ENCODE measurements at regions not wholly inside any gene's neighbourhood (a gene's known extent, or its start where the extent isn't known, plus 50 kb on each side); places are given as distances from the start of the nearest gene placed in this dataset.

- no peak overlapping the region for H3K4me3 ChIP-seq (replicated peaks in 1 of 4; ENCODE audit: control extremely low read depth in 1 of 4, insufficient read depth in 1 of 4, low read depth in 3 of 4, low read length in 4 of 4)
- no peaks in the 10 kb centered on the region for H3K9me3 ChIP-seq (ENCODE audit: control insufficient read depth, insufficient read depth, low read depth, low read length)
- TF ChIP-seq CTCF (conservative IDR thresholded peaks at IDR 0.05 in 1 of 2, IDR thresholded peaks at IDR 0.05 in 1 of 2; ENCODE audit: low read depth in 1 of 2, low read length in 2 of 2) (no peak), EZH2 (IDR thresholded peaks at IDR 0.05; ENCODE audit: low read length, missing control alignments) (no peak)
- no peak for DNase-seq (ENCODE audit: low read depth in 2 of 2)
- H3K36me3 ChIP-seq (ENCODE audit: control insufficient read depth, insufficient read depth, low read length) = no peaks in the 10 kb centered on the region
- H3K27me3 ChIP-seq (ENCODE audit: control insufficient read depth, insufficient read depth, low read length) = no peaks in the 10 kb centered on the region
- no peaks in the 10 kb centered on the region for H3K79me2 ChIP-seq (ENCODE audit: control insufficient read depth, insufficient read depth, low read length)
- H3K4me1 ChIP-seq (ENCODE audit: control insufficient read depth, extremely low read depth, insufficient read depth, low read length) = no peaks in the 10 kb centered on the region
- H3K4me2 ChIP-seq (ENCODE audit: extremely low read depth, insufficient read depth, low read length) = no peak overlapping the region
- no peaks in the 10 kb centered on the region for H4K20me1 ChIP-seq (ENCODE audit: control insufficient read depth, extremely low read depth, insufficient read depth, low read length)
- no peak overlapping the region for H3K9ac ChIP-seq (ENCODE audit: insufficient read depth, low read length)
- no peak overlapping the region for H3K27ac ChIP-seq (ENCODE audit: insufficient read depth, low read length)
- H2AFZ ChIP-seq (ENCODE audit: low read length) = no peak overlapping the region
Measured at GRCh38 chr1:25028587-25028906, 98.5 kb upstream of the RUNX3 start.

- H3K27me3 ChIP-seq (ENCODE audit: control insufficient read depth, insufficient read depth, low read length) = no peaks in the 10 kb centered on the region
Measured at GRCh38 chr1:25027822-25028586, 97.9 kb upstream of the RUNX3 start.

More at GRCh38 chr1:25027822-25028586, 97.9 kb upstream of the RUNX3 start:
- Histone ChIP-seq H3K36me3 (ENCODE audit: control insufficient read depth, insufficient read depth, low read length) (no peaks in the 10 kb centered on the region), H3K27ac (ENCODE audit: insufficient read depth, low read length) (no peak overlapping the region), H3K4me3 (replicated peaks in 1 of 4; ENCODE audit: control extremely low read depth in 1 of 4, insufficient read depth in 1 of 4, low read depth in 3 of 4, low read length in 4 of 4) (no peak overlapping the region), H3K4me2 (ENCODE audit: extremely low read depth, insufficient read depth, low read length) (no peak overlapping the region), H3K4me1 (ENCODE audit: control insufficient read depth, extremely low read depth, insufficient read depth, low read length) (no peaks in the 10 kb centered on the region), H2AFZ (ENCODE audit: low read length) (no peak overlapping the region), H3K9ac (ENCODE audit: insufficient read depth, low read length) (no peak overlapping the region), H3K79me2 (ENCODE audit: control insufficient read depth, insufficient read depth, low read length) (no peaks in the 10 kb centered on the region), H3K9me3 (ENCODE audit: control insufficient read depth, insufficient read depth, low read depth, low read length) (no peaks in the 10 kb centered on the region), H4K20me1 (ENCODE audit: control insufficient read depth, extremely low read depth, insufficient read depth, low read length) (no peaks in the 10 kb centered on the region)
- no peak for DNase-seq (ENCODE audit: low read depth in 2 of 2)
- no peak for TF ChIP-seq EZH2 (IDR thresholded peaks at IDR 0.05; ENCODE audit: low read length, missing control alignments)
- no peak for TF ChIP-seq CTCF (conservative IDR thresholded peaks at IDR 0.05 in 1 of 2, IDR thresholded peaks at IDR 0.05 in 1 of 2; ENCODE audit: low read depth in 1 of 2, low read length in 2 of 2)
